AG04450 (cell line): ENCODE measurements at regions not wholly inside any gene's neighbourhood (a gene's known extent, or its start where the extent isn't known, plus 50 kb on each side); places are given as distances from the start of the nearest gene placed in this dataset.

Experiments
- CTCF ChIA-PET: fragments of 300-600, 350-600 bp; formaldehyde crosslinking; extraction: SDS; loops from one replicate; lab custom pipeline; 2022; ENCODE audit warnings: antibody characterized with exemption, inconsistent platforms; lab: Charles Lee
- POLR2A ChIA-PET: fragments of 350-600 bp; formaldehyde crosslinking; extraction: SDS; loops from one replicate; lab custom pipeline; 2021; ENCODE audit warnings: antibody characterized with exemption, inconsistent platforms; lab: Yijun Ruan, JAX
- DNase-seq: peaks from one replicate; pipeline ENCODE4 v3.0.0-alpha.2; 2011; ENCODE audit warnings: low read depth, low spot score
- H3K27ac ChIP-seq: one replicate; pipeline ENCODE4 v1.5.1; 2012; ENCODE audit warnings: low read depth, low read length, control low read depth
- H3K27me3 ChIP-seq: one replicate; pipeline ENCODE4 v1.6.0; 2012; ENCODE audit warnings: low read length; ENCODE audit not compliant: control insufficient read depth, insufficient read depth
- H3K4me3 ChIP-seq: 2 replicates; pipeline ENCODE4 v1.5.1; 2011; ENCODE audit warnings: mild to moderate bottlenecking, low read depth, low read length, control low read depth
- H3K9me3 ChIP-seq: 2 replicates; pipeline ENCODE4 v1.5.1; 2012; ENCODE audit warnings: low read length; ENCODE audit not compliant: control insufficient read depth, insufficient read depth
- TF ChIP-seq, protein P1 (sequence below): IDR thresholded peaks from 2 replicates; pipeline ENCODE4 v1.5.1; 2011; ENCODE audit warnings: low read depth, low read length, control low read depth, inconsistent platforms

- TF ChIP-seq, protein P1, sequence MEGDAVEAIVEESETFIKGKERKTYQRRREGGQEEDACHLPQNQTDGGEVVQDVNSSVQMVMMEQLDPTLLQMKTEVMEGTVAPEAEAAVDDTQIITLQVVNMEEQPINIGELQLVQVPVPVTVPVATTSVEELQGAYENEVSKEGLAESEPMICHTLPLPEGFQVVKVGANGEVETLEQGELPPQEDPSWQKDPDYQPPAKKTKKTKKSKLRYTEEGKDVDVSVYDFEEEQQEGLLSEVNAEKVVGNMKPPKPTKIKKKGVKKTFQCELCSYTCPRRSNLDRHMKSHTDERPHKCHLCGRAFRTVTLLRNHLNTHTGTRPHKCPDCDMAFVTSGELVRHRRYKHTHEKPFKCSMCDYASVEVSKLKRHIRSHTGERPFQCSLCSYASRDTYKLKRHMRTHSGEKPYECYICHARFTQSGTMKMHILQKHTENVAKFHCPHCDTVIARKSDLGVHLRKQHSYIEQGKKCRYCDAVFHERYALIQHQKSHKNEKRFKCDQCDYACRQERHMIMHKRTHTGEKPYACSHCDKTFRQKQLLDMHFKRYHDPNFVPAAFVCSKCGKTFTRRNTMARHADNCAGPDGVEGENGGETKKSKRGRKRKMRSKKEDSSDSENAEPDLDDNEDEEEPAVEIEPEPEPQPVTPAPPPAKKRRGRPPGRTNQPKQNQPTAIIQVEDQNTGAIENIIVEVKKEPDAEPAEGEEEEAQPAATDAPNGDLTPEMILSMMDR = no peak
- no peaks in the 10 kb centered on the region for H3K9me3 ChIP-seq
- DNase-seq = no peak
- H3K27ac ChIP-seq = no peak overlapping the region
- H3K27me3 ChIP-seq = no peaks in the 10 kb centered on the region
- no peak overlapping the region for H3K4me3 ChIP-seq
- ChIA-PET POLR2A (no interaction called here), CTCF (no interaction called here)
Measured at GRCh38 chr3:22292681-22293080, 541.7 kb upstream of the ZNF385D start.

- H3K4me3 ChIP-seq = no peak overlapping the region
- TF ChIP-seq, protein P1 = no peak
- DNase-seq = no peak
- CTCF ChIA-PET = no interaction called here
- H3K9me3 ChIP-seq = no peaks in the 10 kb centered on the region
- no peaks in the 10 kb centered on the region for H3K27me3 ChIP-seq
- no peak overlapping the region for H3K27ac ChIP-seq
- POLR2A ChIA-PET = no interaction called here
Measured at GRCh38 chr3:22296601-22297000, 545.6 kb upstream of the ZNF385D start.

GRCh38 chr3:22297436-22297835 is 546.4 kb upstream of the ZNF385D start:
- Histone ChIP-seq H3K4me3 (no peak overlapping the region), H3K27ac (no peak overlapping the region), H3K27me3 (no peaks in the 10 kb centered on the region), H3K9me3 (no peaks in the 10 kb centered on the region)
- CTCF ChIA-PET = no interaction called here
- POLR2A ChIA-PET = no interaction called here
- TF ChIP-seq, protein P1 = no peak
- no peak for DNase-seq

GRCh38 chr3:22306454-22306853 is 555.4 kb upstream of the ZNF385D start:
- H3K27me3 ChIP-seq = no peaks in the 10 kb centered on the region
- H3K4me3 ChIP-seq = no peak overlapping the region
- ChIA-PET POLR2A (no interaction called here), CTCF (no interaction called here)
- no peak overlapping the region for H3K27ac ChIP-seq
- H3K9me3 ChIP-seq = no peaks in the 10 kb centered on the region
- DNase-seq = no peak
- TF ChIP-seq, protein P1 = no peak

DNA sequence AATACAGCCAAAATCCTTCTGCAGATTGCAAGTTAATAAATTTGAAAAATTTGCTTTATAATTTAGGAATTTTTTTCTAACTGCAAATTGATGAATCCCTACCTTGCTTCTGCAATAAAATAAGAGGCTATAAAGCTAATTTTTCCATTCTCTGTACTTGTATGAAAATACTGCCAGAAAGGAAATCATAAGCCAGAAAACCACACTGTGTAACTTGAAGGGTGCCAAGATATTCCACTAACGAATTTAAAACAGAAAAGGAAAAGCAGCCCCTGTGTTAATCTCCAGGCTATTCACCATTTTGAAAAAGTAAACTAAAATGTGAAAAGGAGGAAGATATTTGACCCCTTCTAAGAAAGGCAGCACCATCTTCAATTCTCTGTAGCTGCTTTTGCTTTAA is 557.9 kb upstream of the ZNF385D start:
- DNase-seq = no peak
- Histone ChIP-seq H3K27ac (no peak overlapping the region), H3K27me3 (no peaks in the 10 kb centered on the region), H3K4me3 (no peak overlapping the region), H3K9me3 (no peaks in the 10 kb centered on the region)
- POLR2A ChIA-PET = no interaction called here
- TF ChIP-seq, protein P1 = no peak
- CTCF ChIA-PET = no interaction called here
